ENCODE measurements at regions not wholly inside any gene's neighbourhood (a gene's known extent, or its start where the extent isn't known, plus 50 kb on each side); places are given as distances from the start of the nearest gene placed in this dataset.
"Not testable (repeated sequence)": the region's sequence is repeated elsewhere in the genome, so short reads cannot be mapped to it uniquely, and the experiment has no call there.

DNA sequence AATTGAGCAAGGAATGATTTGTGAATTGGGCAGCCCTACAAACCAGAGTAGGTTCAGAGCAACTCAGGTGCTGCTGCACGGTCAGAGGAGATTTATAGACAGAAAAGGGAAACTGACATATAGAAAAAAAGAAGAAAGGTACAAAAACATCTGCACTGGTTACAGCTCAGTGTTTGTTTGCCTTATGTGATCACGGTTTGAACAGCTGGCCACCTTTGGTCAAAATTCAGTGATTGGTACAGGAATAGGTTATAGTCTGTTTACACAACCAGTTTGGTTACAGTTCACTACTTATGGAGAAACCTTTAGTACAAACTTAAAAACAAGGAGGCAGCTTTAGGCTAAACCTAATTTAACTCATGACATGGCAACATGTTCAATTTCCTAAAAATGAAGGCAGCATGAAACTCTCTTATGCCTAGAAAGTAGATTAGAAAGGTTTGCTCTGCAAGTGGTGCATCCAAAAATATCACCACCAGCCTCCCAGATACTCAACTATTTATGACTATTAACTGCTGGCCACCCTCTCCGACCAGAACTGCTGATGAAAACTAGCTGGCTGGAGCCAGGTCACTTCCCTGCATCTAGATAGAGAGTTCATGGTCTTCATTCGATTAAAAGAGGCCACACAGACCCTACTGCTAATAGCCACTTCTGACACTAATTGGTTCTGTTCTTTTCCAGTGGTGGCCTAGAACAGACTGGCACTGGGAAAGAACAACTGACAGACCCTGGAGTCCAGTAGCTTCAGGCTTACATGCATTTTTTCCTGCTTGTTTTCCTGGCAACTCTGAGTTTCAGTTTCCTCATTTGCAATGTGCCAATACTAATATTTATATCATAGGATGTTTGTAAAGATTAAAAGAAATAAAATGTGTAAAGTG is 548.0 kb downstream of the CCSER2 start:
- no peak for DNase-seq

DNA sequence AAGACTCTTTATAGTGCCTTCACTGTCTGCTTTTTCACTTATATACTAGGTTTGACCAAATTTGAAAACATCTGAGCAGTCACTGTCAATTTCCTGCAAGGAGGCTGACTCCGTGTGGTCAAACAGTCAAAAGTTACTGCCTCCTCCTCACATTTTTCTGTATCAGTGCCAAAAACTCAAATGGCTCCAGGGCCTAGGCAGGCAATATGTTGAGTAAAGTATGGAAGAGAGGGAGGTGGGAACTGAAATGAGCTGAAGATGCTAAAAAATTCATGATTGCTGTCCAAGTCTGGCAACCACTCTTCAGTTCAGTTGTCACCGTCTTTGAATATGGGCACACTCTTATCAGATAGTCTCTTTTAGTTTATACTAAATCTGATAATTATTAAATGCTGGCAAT is 551.6 kb downstream of the CCSER2 start:
- peak; percentile 25 for DNase-seq

DNA sequence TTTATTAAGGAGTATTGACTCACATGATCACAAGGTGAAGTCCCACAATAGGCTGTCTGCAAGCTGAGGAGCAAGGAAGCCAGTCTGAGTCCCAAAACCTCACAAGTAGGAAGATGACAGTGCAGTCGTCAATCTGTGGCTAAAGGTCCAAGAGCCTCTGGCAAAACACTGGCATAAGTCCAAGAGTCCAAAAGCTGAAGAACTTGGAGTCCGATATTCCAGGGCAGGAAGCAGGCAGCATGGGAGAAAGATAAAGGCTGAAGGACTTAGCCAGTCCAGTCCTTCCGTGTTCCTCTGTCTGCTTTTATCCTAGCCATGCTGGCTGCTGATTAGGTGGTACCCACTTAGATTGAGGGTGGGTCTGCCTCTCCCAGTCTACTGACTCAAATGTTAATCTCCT is 553.3 kb downstream of the CCSER2 start:
- DNase-seq: not testable (repeated sequence)

DNA sequence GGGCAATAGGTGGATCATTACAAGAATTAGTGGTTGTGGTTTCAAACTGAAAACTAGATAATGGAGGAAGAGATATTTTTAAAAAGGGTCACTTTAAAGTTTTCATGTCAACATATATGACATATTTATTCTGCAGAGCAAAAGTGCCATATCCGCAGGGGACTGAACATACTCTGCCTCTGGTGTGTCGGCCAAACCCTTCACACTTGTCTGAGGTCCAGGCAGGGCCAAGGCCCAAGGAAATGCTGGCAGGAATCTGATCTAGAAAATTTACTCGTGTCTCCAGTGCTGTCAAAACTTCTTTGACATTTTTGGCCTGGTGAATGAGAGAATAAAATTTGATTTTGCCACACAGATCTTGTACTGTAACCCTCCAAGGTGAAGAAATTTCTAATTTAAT is 562.3 kb downstream of the CCSER2 start:
- DNase-seq: no peak

DNA sequence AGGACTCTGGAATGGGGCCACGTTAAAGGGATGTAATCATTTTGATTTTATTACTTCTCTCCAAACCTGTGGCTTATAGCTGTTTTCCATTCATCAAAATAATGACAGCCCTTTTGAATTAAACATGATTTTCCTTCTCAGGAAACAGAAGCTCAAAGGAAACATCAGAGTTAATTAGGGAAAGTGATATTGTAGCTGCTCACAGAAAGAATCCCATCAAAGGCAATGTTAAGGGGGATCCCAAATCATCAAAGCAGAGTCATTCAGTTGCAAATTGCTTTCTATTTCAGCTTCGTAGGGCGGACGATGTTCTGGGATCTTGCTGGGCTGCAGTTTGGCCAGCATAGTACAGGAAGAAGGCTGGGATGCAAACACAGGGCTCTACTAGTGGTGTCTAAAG is 563.2 kb downstream of the CCSER2 start:
- no peak for DNase-seq

DNA sequence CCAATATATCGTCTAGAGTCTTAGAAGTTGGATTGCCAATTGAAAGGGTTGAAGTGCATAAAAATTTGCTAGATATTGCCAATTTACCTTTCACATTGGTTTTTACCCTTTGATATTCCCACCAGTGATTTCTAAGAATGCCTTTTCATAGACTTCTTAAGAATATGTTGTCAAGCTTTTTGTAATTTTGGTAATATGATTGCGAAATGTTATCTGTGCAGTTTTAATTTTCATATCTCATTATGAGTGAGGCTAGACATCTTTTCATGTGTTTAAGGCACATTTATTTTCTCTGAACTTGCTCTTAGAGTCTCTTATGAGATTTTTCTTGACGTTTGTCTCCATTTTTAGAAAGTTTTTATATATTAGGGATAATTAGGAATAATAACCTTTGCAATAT is 567.2 kb downstream of the CCSER2 start:
- DNase-seq: no peak

DNA sequence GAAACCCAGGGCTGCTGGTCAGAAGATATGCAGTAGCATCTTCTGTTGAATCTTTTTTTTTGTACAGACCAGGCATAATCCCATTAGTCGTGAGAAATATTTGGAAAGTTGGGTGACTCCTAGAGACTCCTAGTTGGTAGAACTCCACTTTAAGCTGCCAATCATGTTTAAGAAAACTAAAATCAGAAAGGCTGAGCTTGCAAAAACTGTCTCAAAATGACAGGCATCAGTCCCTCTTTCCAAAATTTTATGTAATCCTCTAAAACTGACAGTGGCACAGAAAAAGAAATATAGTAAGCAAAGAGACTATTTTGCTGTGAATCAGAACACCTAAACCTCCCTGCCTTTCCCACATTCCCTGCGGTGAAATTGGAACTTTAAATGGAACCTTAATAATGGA is 568.5 kb downstream of the CCSER2 start:
- no peak for DNase-seq

DNA sequence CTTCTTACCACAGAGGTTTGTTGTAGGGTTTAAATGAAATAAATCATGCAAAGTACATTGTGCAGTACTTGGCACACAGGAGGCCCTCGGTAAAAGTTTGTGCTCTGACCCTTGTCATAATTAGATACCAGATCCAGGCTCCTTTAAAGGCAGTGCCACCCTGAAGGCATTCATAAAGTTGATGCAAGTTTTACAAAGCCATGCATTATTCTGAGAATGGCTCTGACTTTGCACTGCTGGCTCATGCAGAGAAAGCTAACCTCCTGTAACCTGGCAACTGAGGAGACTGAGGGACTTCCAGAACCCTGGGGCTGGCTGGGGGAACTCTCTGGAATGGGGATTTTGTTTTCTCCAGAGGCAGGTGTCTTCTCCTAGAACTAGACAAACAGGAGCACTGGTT is 570.9 kb downstream of the CCSER2 start:
- no peak for DNase-seq

DNA sequence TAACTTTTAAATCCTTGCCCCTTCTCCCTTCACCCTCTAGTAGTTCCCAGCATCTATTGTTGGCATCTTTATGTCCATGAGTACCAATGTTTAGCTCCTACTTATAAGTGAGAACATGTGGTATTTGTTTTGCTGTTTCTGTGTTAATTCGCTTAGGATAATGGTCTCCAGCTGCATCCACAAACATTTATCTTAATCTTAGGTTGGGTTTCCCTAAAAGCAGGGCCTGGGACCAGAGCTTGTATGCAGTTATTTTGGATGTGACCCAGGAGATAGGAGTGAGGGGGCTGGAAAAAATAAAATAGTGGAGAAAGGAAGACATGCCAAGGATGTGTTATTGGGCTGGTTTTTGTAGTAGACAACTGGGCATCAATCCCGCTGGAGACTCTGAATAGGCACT is 571.8 kb downstream of the CCSER2 start:
- DNase-seq: no peak

DNA sequence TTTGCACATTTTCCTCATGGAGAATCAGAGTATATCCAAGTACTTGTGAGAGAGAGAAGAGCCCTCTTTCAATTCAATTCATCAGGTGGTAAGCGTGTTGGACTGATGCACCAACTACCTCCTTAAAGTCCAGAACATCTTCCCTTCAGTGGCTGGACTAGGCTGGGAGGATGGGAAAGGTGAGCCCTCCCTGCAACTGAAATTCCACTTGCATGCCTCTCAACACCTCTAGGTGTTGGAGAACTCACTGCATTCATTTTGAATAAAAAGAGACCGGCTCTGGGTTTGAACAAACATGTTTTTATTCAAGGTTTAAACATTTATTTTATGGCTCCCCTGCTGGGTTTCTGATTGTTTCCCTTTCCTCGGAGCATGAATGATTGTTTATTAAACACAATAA is 573.5 kb downstream of the CCSER2 start:
- DNase-seq: no peak

DNA sequence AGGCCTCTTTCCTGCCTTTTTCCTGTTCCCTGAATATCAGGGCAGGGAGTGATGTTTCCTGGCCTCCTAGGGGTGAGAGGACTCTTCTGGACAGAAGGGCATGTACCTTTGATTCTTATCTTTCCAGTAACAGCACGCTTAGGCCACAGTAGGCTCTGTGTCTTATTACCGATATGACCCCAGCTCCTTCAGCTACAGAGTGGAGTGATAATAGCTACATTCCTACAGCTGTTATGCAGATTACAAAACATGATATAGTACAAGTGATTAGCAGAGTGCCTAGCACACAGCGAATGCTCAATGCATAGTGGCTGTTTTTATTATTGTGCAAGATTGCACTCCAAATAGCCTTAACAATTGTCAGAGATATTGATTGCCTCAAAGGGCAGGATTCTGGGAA is 574.2 kb downstream of the CCSER2 start:
- no peak for DNase-seq

DNA sequence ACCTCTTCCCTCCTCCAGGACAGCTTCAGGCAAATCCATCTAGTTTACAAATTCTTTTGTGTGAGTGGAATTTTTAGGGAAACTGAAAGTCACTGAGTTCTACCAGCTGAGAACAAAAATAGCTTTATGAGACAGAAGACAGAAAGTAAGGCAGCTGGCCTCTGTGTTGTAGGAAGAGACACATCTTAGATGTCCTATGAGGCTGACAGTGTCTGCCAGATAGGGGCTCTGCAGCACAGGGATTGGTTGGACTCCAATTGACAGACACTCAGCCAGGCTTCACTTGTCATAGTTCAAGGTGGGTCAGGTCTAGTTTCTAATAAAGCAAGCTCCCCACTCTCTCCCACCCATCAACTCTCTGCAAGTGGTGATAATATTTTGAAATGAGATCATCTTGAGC is 574.9 kb downstream of the CCSER2 start:
- no peak for DNase-seq

DNA sequence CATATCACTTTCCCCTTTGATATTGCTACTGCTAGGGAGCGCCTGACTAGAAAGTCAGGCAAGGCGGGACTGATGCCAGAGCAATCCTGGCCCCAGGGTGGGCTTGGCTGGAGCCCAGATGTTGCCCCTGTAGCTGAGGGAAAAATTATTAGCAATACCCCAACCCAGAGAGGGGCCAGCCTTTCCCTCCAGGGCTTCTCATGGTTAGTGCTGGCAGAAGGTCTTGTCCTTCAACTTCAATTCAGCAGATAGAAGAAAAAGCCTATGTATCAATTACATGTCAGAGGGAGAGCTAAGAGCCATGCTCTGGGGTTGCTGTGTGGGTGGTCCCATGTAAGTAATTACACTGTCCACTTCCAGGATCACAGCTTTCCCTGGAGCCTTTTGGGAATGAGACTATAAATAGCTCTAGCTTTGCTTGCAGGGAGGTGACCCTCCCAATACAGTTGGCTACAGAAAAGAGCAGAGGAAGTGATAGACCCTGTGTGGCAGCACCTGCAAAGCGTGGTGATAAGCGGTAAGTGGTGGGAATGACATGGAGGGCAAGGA is 579.1 kb downstream of the CCSER2 start:
- DNase-seq: no peak

DNA sequence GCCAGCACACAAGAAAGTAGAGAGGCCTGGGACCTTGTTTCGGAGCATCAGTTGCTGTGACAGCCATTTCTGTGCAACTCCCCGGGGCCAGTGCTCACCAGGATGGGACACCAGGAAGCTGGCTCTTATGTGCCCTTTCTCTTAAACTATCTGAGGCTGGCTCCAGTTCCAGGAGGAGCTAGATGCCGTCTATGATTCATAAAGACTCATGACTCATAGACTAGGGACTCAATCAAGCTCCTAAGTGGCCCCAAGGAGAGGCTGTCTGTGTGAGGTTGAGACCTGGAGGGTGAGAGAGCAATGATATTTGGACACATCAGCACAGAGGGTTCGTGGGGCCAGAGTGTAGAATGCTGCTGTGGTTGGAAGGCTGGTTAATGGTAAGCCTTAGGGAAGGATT is 580.1 kb downstream of the CCSER2 start:
- DNase-seq: no peak

DNA sequence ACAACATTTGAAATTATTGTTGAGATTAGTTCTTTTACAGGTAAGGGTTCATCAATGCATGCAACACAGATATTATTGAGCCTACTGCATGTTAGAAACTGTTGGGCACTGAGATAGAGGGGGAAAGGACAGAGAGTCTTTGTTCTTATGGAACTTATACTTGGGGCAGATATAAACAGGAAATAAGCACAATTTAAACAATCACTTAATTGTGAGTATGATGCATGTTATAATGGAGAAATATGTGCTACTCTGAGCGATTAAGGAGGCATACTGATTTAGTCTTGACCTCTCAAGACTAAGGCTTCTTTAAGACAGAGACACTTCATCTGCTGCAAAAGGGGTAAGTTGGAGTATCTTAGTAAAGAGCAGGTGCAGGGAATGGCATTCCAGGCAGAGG is 593.3 kb downstream of the CCSER2 start:
- DNase-seq: no peak

DNA sequence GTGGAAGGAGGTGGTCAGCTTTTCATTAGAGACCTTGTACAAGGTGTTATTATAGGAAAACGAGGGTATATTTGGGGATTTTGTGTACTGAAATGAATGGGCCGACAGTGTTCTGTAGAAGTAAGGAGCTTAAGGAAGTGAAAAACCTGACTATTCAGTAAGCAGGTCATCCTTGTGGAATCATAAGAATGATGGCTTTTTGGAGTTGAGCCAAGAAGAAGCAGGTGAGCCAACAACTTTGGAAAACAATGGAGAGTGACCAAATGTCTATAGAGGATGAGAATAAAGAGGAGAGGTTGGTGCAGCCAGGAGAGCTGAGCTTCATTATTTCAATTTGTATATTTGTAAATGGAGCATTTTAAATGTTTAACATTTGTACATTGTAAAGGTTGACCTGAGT is 595.7 kb downstream of the CCSER2 start:
- no peak for DNase-seq

DNA sequence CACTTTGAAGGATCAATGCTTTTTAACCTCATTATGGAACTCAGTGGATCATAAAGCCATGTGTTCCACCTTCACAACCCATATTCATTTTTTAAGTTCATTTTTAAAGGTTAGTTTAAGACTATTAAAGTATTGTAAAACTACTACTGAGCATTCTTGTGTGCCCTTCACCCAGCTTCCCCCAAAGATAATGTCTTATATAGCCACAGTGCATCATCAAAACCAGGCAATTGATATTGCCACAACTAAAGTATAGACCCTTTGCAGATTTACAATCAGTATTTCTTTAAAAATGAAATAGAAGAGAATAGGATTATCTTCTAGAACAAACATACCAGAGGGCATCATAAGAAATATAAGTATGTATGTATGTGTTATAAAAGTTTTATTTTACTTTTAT is 597.1 kb downstream of the CCSER2 start:
- no peak for DNase-seq

DNA sequence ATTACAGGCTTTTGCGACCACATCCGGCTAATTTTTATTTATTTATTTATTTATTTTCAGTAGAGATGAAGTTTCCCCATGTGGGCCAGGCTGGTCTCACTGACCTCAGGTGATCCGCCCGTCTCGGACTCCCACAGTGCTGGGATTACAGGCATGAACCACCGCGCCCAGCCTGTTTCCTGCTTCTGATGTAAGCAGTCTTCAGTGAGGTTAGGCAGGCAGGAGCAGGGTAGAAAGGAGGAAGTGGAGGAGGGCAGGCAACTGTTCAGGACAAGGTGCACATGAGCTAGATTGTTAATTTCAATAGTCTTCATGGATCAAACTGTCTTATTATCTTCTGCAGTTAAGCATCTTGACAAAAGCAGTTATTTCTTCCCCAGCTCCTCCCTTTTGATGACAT is 605.0 kb downstream of the CCSER2 start:
- DNase-seq: peak; percentile 3

DNA sequence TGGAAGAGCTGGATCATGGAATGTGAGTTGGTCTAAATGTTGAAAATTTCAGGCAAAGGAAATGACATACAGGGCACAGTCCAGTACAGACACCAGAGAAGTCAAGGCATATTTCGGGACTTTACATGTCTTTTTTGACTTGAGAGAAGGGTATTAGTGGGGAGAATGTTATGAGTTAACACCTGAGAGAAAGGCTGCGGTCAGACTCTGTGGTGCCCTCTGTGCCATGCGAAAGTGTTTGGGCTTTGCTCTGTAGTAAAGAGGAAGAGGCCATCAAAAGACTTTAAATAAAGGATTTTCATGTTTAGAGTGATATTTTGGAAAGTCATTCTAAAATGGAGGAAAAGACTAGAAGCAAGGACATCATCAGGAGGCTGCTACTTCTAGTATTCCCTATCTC is 607.4 kb downstream of the CCSER2 start:
- DNase-seq: no peak

DNA sequence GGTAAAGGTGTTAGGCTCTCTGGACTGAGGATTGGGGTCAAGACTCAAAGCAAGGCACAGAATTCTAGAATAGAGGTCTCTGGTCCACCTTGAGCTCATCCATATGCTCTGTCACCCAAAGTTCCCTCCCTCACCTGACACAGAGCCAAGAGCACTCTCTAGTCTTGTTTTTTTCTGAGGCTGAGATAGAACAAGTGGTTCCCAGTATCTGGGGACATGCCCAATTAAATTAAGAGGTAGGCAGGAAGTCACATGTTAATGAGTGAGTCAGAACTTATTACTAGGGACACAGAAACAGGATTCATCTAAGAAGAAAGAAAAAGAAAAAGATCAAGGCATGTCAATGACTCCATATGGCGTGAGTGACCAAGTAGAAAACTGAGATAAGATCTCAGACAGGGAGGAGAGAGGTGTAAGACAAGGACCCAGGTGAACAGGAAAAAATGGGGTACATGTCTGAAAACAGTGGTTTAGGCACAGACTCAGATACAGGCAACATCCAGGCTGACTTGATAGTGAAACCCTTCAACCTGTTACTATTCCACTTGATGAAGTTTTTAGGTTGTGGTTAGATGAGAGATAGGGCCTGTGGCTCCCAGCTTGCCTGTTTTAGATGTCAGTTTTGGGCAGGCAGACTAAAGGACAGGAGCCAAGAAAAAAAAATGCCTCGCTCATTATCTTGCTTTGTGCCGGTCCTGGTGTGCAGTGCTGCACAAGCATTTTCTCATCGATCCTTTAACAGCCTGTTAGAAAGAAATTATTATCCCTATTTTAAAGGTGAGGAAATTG is 609.9 kb downstream of the CCSER2 start:
- peak; percentile 10 for DNase-seq

DNA sequence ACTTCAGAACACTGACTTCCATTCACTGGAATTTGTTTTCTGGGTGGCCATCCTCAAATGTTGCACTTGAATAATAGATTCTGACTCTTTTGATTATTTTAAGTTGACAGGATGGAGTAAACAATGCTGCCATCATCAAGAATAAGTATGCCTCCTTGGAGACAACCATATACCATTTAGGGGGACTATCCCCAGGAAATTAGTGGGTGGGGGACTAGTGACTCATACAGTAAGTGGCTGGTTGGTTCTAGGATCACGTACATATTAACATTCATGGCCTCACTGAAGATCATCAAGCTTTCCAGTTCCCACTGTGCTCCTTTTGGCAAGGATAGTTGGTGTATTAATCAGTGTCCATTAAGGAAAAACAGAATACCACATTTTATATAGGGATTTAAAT is 615.2 kb downstream of the CCSER2 start:
- DNase-seq: no peak

DNA sequence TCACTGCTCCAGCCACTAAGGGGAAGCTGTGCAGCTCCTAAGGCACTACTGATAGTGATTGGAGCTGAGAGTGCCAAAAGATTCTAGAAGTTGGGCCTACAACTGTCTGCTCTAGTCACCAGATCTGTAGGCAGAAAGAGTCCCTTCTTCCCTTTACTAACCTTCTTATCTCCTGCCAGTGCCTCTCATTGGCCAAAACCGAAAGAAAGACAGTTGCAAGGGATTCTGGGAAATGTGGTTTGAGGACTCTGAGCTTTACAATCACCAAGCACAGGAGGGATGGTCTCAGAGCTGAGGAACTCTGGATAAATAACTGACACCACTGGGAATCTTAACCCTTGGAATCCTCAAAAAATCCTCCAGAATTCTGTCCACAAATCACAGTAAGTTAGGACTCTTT is 615.8 kb downstream of the CCSER2 start:
- DNase-seq: peak; percentile 59

DNA sequence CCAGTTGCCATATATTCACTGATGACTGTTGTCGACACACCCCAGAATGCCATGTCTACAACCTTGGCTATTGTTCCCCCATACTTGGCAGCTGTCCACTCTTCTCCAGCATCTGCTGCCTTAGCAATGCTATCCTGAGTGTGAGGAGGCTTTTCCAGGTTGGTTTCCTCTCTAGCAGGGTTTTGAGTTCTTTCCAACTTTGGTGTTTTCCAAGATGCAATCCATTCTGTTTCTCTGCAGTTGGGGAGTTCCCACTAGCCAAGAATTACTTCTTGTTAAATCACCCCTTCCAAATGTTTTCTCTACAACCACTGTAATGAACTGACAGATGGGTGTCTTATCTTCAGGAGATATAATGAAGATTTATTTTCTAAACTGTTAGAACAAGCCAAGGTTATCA is 617.4 kb downstream of the CCSER2 start:
- no peak for DNase-seq

DNA sequence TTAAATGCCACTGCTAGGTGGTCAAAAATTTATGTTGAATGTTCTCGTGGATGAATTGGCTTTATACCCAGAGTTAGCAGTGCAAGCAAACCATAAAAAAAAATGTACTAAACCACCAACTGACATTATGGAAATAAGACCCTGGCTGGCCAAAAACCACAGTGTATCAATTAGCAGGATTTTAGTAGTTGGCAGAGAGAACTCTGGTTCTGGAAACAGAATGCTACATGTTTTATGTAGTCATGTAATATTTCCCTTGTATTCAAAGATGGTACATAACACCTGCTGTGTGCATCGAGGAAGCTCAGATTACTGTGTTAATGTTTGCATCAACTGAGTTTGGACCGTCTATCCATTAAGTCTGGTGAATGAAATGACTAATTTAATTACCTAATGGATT is 618.5 kb downstream of the CCSER2 start:
- DNase-seq: no peak

Measured in OCI-M1 (cell line).